Limb (tissue), 2 donors: ENCODE measurements at regions not wholly inside any gene's neighbourhood (a gene's known extent, or its start where the extent isn't known, plus 50 kb on each side); places are given as distances from the start of the nearest gene placed in this dataset.

Experiments
- DNase-seq, 2 donors: peaks; one replicate each; pipeline ENCODE4 v3.0.0-alpha.2; 2016; ENCODE audit errors: extremely low spot score in 2 of 2

DNA sequence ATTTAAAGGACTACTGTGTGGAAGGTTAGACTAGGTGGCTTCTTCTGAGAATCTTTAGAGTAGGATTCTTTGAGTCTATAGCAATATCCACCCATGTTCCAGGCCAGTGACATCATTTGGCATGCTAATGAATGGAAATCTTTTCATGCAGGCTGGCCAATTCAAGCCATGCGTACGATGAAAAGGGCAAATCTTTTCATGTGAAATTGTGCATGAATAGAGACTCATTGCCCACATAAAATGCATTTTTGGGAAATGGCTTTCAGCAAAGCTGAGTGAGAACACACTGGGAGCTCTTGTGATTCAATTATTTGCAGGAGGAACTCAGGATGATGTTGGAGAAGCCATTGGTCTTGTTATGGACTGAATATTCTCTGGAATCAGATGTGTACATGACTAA lies 324.9 kb upstream of the DAB1 start:
- no peak for DNase-seq

- no peak for DNase-seq
Observed at GRCh38 chr1:57747818-57748217, 324.0 kb upstream of the DAB1 start.

GRCh38 chr1:57741521-57741920 lies 317.7 kb upstream of the DAB1 start:
- DNase-seq: no peak

GRCh38 chr1:57736940-57737339 lies 313.1 kb upstream of the DAB1 start:
- DNase-seq: no peak

- no peak for DNase-seq
Observed at GRCh38 chr1:57729181-57729580, 305.3 kb upstream of the DAB1 start.

GRCh38 chr1:57727121-57727520 lies 303.3 kb upstream of the DAB1 start:
- DNase-seq: no peak

DNA sequence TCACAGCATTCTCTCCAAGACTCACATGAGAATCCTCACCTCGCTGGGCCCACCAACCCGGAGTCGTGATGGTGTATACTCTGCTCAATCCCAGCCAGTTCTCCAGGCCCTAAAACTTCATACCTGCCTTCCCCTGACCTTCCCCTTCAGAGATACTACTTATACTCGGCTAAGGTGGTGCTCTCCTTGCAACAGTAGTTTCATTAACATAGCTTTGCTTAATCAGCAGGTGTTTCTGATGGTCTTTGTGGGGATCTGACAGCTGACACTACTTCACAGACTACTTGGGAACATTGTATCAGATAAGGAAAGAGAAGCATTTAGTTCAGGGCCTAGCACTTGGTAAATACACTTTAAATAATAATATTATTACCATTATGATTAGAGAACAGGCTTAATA lies 301.5 kb upstream of the DAB1 start:
- no peak for DNase-seq

- DNase-seq: no peak
Observed at GRCh38 chr1:57724535-57724934, 300.7 kb upstream of the DAB1 start.

DNA sequence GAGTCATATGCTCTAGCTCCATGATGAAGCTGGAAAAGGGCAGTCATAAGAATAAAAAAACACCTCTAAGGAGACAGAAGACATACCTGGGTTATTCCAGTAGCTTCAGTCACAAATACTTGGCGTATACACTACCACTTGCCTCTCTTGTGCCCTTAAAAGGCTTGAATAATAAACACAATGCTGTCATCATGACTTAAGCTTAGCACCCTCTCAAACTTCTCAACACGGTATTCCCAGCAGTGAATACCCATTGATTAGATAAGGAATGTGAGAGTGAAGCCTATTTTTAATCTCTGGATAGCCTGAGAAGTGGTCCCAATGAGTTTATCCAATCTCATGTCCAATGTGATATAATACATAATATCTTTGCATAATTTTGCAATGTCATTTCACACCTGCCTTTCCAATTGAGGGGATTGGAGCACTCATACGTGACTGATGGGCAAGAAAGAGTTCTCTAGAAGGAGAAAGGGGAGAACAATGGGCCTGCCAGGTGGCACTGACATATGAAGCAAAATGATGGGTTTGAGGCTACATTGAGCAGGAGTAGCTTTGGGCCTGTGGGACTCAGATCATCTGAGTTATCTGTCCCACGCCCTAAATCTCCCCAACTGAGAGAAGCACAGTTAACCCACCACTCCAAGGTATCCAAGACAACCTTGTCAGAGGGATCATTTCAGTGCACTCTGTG lies 298.6 kb upstream of the DAB1 start:
- DNase-seq: no peak

DNA sequence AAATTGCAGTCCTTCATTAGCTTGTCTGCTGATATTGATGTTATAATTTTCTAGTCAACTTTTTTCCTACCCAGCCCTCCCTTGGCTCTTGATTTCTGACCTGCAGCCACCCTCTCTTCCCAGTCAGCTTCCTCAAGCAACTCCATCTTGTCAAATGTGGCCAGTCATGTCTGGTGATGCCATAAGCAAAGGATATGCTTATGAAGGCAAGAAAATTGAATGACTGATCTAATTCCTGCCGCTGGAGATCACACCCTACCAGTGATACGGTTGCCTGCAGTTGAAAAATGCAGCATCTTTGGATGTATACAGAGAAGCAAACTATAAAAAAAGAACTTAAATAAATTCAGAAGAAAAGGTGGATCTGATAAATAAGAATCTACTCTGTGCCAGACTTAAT lies 297.1 kb upstream of the DAB1 start:
- no peak for DNase-seq

- DNase-seq: no peak
Observed at GRCh38 chr1:57719274-57719673, 295.4 kb upstream of the DAB1 start.

DNA sequence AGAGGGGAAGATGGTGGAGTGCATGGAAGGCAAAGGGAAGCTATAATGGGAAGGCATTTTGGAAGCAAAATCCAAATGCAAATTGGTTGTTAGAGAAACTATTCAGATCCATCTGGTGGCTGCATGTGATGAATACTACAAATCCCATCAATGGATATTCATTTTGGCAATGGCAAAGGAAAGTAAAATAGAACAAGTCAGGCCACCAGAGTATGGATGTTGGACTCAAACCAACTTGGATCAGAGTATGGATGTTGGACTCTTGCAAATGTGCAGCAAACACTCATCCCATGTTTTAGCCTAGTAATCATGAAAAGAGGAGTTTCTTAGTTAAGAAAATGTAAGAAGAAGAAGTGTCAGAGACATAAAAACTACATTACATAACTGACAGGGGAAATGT lies 289.6 kb upstream of the DAB1 start:
- no peak for DNase-seq

DNA sequence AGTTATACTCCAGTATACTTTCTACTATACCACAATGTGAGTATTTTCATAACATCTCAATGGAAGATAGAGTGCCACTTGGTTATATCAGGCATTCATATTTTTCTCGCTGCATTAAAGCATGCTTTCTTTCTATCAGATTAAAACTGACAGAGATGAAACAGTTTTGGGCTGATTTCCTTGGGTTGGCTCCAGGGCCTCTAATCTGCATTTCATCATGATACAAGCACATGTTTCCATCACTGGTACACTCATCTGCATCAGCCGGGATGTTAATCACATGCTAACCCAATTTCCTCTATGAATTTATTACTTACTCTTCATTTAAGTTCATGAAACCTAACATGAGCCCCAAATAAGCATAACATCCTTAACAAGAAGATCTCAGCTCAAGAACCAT lies 289.0 kb upstream of the DAB1 start:
- DNase-seq: no peak

DNA sequence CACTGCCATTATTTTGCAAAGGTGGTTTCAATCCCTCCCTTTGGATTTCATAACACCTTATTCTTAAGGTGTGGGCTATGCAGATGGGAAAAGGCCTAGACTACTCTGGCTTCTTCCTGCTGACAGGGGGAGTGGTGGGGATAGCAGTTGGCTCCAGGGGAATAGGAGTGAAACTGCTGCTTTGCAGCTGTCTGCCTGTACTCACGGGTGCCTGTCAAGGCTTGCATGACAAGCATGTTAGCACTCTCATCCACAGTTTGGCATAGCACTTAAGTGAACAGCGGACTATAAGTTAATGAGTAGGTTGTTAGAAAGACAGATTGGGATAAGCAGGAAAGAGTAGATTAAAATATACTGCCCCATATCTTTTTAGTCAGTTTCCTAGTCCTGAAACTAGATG lies 287.5 kb upstream of the DAB1 start:
- DNase-seq: peak in 1 of 2 donors; percentile 18

DNA sequence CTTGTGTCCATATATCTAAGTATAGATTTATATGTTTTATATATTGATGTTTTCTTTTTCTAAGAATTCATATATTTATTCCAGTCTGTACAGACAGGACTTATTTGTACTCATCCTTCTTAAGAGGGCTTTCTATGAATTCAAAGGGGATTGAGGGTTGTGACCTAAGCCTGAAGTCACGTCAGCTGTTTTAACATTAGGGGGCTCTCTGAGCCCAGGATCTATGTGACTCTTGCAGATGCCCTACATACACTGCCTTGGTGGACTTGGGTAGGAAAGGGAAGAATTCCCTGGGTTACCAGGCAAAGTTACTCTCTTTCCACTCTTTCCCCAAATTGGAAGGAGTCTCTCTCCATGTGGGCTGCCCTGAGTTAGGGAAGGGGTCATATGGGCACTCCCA lies 283.8 kb upstream of the DAB1 start:
- no peak for DNase-seq

GRCh38 chr1:57704811-57705210 lies 281.0 kb upstream of the DAB1 start:
- DNase-seq: no peak

- no peak for DNase-seq
Observed at GRCh38 chr1:57704231-57704630, 280.4 kb upstream of the DAB1 start.

- no peak for DNase-seq
Observed at GRCh38 chr1:57696904-57697303, 273.0 kb upstream of the DAB1 start.

- DNase-seq: no peak
Observed at GRCh38 chr1:57696043-57696442, 272.2 kb upstream of the DAB1 start.

DNA sequence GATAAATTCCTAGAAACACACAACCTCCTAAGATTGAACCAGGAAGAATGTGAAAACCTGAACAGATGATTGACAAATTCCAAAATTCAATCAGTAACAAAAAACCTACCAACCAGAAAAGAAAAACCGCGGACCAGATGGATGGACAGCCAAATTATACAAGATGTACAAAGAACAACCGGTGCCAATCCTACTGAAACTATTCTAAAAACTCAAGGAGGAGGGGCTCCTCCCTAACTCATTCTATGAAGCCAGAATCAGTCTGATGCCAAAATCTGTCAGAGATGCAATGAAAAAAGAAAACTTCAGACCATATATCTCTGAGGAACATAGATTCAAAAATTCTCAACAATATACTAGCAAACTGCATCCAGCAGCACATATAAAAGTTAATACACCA lies 262.4 kb upstream of the DAB1 start:
- DNase-seq: no peak

GRCh38 chr1:57683037-57683942 lies 259.4 kb upstream of the DAB1 start:
- no peak for DNase-seq

- DNase-seq: no peak
Observed at GRCh38 chr1:57678138-57678537, 254.3 kb upstream of the DAB1 start.

- no peak for DNase-seq
Observed at GRCh38 chr1:57675776-57676175, 251.9 kb upstream of the DAB1 start.
